GM19438 (cell line): ENCODE measurements at regions not wholly inside any gene's neighbourhood (a gene's known extent, or its start where the extent isn't known, plus 50 kb on each side); places are given as distances from the start of the nearest gene placed in this dataset.
"Not testable (repeated sequence)": the region's sequence is repeated elsewhere in the genome, so short reads cannot be mapped to it uniquely, and the experiment has no call there.

Experiments
- ATAC-seq: cut with Tn5 transposase; IDR thresholded peaks from one replicate; pipeline ENCODE4 v1.9.1; 2021; ENCODE audit warnings: low read depth; ENCODE audit not compliant: unreplicated experiment

DNA sequence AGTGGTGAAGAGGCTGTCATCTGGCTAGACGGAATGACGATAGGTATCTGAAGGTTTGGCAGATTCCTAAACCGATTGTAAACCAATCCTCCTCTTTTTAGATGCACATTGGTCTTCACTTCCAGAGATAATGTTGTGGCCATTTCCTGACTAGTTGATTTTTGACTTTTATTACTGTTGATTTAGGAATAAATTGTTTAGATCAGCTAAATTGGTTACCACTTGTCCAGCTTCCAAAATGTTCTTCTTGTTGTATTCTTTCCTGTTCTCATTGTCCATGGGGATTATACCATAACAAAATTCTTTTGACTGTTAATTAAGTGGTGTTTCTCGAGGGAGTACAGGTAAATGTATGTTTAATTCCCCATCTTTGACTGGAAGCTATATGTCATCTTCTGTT is 119.7 kb downstream of the MACROH2A1 start:
- ATAC-seq = no peak

DNA sequence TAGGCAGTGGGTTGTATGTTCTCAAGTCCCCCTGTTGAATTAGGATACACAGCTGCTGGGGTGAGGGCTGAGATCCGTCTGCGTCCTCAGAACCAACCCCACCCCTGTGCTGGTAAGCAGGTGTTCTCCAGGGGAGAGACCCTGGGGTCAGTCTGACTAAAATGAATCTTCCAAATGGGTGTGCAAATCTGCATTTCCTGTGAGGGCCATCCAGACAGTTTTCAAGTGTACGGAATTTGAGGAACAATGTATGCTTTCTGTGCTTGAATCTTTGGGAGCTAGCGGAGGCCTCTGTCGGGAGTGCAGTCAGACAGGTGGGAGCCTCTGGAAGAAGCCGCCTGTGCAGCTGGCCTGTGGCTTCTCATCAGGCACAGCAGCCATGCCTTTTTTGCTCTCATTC is 122.9 kb downstream of the MACROH2A1 start:
- no peak for ATAC-seq

DNA sequence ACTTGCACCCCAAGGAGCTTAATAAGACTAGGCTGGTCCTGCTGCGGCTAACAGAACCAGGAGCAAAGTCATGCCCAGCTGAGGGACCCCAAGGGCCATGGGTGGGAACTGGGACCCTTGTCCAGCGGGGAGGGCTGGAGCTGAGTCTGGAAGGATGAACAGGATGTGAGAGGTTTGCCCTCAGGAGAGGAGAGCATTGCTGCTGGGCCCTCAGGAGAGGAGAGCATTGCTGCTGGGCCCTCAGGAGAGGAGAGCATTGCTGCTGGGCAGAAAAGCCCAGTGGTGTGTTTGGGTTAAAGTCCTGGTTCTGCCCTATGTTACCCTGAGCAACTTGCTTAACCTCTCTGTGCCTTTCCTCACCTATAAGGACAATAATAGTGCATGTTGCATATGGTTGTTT is 125.8 kb downstream of the MACROH2A1 start:
- ATAC-seq = no peak

DNA sequence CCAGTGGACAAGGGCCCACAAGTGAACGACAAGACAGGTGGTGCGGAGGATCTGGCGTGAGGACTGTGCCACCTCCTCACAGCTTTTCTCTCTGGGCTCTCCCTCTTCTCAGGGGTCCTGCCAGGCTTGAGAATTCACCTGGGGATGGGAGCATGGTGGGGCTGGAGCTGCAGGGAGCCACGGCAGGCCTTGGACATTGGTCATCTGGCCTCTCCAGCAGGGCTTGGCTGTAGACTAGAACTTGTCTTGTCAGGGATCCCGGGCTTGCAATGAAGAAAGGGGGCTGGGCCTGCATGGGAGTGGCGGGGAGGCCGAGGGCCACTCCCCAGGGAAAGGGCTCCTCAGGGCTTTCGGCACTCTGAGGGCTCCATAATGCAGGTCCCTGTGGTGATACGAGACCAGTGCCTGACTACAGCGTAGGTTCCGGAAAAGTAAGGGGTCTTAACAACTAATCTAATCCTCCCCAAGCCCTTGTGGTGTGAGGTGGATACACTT is 126.7 kb downstream of the MACROH2A1 start:
- ATAC-seq = no peak

DNA sequence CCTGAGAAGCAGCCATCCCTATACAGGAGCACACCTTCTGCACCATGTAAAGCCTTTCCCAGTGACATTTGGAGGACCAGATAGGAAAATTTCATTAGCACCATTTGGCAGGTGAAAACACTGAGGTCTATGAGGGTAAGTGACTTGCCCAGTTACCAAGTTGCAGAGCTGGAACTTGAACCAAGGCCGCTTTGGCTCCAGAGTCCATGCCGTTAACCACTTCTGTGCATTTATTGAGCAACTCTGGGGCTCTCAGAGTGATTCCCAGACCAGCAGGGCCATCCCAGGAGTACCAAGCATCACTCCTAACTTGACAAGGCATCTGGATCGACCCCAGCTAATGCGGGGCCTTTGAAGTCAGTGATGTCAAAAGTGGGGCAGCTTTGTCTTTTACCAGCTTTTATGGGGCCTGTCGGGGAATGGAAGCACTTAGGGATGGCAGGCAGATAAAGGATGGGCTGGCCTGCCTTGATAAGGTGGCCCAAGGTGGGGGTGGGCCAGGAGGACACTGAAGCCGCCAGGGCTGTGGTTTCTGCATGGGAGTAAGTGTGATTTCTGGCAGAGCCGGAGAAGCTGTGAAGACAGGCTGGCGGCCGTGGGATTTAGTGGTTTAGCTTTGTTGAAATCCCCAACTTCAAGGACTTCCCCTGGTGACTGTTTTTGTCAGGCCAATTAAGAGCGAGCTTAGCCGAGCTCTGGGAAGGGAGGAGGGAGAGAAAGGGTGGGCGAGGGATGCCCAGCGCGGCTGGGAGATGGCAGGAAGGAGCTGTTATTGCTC is 127.3 kb downstream of the MACROH2A1 start:
- no peak for ATAC-seq

DNA sequence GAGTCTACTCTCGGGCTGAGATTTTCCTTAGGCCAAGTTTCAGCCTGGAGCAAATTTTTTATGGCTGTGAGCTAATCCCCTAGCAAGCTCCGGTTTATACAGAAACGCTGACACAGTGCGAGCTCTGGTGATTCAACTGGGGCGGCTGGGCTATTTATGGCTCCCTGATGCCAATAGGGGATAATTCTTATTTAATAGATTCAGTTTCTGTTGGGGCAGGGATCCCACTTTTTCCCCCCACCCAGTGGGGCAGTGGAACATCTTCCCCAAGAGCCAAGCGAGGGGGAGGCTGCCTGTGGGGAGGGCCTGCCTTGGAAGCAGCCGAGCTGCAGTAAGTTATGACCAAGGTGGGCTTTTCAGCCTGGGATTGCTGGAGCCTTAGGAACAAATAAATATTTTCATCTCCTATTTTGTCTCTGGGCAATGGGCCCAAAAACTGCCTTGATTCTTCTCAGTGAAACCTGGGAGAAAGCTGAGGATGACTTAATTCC is 129.1 kb downstream of the MACROH2A1 start:
- no peak for ATAC-seq

DNA sequence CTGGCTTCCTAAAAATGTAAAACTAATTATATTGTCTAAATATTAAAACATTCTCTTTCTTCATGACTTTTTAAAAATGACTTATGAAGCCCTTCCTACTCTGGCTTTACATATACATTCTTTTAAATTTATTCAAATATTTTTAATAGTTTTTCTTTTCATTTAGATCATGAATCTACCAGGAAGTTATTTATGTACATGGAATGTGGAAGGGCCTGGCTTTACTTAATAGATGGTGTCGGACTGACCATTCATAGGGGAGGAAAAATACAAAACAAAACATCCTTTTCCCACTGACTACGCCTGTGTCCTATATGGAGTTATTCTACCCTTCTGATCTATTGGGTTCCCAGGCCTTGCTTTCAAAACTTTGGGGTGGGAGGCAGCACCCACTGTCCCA is 129.8 kb downstream of the MACROH2A1 start:
- no peak for ATAC-seq

DNA sequence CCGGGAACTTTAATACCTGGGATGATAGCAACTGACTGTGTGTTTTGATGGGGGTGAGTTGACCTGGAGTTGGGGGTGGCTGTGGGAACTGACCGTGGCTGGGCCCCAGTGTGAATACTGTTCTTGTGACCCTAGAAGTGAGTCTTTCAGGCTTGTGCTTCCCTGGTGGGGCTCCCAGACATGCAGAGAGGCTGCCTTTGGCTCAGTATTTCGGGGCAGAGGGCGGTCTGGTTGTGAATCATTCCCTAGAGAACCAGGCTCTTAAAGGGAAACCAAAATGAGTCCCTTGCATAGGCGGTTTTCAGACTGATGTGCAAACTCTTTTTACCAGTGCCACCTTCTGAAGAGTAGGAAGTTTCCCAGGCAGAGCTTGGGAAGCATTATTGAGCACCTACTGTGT is 132.1 kb downstream of the MACROH2A1 start:
- no peak for ATAC-seq

DNA sequence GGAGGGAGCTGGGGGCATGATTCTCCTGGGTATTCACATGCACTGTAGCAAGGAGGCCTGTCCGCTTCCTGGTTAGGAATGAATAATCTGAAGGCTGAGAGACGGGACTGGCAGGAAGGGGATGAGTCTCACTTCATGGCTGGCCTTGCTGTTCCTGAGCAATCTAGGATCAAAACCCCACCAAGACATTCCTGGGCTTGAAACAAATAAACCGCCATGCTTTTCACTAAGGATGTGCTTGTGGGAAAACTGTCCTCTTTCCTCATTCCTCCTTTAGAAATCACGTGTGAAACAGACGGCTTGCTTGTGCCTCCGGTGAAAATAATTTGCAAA is 132.8 kb downstream of the MACROH2A1 start:
- no peak for ATAC-seq

DNA sequence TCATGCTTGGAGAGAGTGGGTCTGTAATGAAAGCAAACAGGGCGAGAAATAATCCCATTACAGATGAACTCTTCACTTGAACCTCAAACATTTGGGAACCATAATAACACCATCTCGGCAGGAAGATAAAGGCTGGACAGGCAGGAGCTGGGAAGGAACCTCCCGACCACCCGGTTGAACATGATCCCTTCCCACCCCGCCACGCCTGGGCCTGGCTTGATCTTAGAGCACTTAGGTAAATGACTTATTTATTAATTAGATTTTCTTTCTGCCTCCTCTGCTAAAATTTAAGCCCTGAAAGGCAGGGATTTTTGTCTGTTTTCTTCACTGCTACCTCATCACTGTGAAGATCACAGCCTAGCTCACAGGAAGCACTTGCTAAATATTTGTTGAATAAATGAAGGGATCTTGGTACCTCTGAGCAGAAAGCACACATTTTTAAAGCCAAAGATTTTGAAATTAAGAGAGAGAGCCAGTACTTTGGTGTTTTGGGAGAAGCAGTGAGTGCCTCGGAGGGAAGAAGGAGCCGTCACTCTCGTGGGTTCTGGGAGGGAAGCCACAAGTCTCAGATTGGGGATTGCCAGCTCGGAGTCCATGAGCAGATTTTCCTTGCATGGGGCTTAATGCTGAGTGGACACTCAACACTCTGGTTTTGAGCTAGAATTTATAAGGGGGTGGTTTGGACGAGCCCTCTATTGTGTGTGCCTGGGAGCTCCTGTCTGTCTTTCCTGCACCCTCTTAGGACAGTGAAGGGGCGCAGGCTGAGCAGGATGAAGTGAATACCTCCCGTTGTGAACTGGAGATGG is 133.3 kb downstream of the MACROH2A1 start:
- ATAC-seq = no peak

DNA sequence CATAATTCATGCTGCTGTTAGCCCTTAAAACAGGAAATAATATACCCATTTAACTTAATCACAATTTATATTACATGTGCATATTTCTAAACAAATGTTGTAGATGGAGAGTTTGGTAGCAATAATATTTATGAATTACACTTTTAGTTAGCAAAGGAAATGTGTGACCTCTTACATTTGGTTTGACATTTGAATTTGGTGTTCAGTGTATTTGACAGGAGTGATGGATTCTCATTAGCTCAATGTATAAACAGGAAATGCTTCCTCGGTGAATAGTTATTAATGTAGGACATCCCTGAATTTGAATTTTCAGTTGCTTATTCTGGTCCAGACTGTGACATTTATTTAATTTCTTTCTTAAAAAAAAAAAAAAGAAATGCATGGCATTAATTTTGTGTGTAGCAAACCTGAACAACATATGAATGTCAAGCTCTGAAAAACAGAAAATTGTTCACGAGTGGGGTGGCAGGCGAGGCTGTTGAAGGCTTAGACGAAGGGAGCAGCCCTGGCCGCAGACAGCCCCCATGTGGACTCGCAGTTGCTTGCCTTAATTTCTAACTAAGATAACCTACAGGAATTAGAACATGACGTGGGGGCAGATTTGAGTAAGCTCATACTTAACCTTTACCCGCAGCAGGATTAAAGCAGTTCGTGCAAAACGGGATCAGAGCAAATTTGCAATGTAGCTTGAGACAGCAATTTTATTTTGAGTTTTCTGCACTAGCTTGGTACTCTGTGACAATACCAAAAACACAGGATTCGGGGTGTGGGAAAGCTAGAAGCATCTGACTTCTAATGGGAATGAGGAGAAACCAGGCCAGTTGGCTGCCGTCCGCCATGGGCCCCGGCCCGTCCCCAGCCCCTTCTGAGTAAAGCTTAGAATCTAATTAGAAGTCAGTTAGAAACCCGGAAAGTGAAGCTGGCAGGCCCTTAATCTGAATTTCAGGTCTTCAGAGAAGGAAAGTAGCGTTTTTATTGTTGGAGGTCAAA is 134.3 kb downstream of the MACROH2A1 start:
- no peak for ATAC-seq

DNA sequence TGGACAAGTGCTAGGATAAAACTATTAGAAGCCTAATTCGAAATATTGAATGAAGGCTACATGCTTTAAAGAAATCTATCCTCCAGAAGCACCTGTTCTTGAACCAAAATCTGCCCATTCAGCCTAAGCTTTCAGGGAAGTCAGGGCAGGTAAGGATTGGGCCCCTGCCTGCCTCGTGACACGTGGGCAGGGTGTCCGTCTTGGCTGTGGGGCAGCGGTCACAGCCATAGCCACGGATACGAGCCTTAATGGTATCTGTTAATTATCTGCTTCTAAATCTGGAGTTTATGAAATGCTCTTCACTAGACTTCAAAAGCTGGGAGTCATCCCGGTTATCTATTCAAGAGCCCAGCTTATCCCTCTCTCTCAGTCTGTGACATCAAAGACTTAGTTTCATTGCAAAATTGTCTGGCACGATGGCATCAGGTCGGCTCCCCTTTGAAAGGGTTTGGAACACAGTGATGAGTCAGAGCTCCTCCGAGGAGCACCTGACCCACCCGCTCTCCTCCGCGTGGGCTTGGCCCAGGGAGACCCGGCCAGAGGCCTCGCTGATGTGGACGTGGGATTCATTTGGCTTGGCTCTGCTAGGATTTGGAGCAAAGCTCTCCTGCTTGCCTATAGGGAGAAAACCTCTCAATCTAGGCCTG is 135.9 kb downstream of the MACROH2A1 start:
- ATAC-seq = no peak

DNA sequence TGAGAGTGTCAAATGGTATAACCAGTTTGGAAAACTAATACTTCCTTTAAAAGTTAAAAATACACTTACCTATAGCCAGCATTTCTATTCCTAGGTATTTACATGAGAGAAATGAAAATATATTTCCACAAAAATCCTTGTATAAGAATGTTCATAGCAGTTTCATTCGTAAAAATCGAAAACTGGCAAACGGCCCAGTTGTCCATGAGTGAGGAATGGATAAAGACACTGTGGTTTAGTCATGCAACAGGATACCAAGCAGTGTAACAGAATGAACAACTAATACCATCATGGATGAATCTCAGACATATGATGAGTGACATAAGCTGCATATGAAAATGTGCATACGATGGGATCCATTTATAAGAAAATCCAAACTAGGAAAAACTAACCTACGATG is 136.7 kb downstream of the MACROH2A1 start:
- no peak for ATAC-seq

DNA sequence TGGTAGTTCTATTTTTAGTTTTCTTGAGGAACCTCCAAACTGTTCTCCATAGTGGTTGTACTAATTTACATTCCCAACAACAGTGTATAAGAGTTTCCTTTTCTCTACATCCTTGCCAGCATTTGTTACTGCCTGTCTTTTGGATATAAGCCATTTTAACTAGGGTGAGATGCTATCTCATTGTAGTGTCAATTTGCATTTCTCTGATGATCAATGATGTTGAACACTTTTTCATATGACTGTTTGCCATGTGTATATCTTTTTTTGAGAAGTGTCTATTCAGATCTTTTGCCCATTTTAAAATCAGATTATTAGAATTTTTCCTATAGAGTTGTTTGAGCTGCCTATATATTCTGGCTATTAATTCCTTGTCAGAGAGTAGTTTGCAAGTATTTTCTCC is 138.9 kb downstream of the MACROH2A1 start:
- not testable (repeated sequence) for ATAC-seq

DNA sequence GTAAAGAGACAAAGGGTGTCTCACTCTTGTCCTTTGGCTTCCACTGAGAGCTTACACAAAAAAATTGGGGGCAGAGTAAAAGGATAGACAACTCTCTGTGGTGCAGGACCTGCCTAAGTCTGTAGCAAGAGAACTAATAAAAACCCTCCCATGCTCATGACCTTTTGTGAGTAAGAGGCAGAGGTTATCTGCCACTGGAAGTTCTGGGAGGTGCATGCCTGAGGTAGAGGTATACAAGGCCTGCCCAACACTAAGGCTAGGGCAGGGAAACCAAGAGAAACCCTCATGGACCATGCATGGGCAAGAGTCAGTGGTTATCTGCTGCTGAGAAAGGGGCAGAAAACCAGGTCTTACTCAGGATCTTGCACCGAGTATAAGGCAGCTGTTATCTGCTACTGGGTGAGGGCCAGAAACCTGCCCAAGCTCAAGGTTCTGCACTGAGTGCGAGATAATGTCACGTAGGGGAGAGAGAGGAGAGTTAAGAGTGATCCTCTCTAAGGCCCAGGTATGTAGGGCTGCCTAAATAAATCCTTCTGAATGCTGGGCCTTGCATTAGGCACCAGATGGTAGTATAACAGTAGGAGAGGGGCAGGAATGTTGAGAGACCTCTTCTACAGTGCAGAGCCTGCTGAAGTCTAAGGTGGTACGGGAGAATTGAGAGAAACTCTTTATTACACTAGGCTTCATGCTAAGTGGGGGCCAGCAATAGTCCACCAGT is 143.4 kb downstream of the MACROH2A1 start:
- ATAC-seq = no peak

DNA sequence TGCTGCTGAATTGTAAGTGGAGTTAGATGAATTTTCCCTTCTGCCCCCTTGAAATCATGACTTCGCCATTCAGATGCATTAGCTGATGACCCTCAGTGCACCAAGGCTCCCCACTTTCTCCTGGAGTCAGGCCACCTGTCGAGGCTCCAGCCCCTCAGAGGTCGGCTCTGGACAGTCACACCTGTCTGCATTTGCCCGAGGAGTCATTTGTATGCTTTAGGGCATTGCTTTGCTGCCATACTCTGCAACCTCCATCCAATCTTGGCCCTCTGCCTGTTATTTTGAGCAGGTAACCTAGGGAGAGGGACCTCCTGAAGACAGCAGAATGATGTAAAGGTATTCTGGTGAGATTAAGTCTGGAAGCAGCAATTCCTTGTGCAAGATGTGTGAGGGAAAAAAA is 144.8 kb downstream of the MACROH2A1 start:
- ATAC-seq = no peak

DNA sequence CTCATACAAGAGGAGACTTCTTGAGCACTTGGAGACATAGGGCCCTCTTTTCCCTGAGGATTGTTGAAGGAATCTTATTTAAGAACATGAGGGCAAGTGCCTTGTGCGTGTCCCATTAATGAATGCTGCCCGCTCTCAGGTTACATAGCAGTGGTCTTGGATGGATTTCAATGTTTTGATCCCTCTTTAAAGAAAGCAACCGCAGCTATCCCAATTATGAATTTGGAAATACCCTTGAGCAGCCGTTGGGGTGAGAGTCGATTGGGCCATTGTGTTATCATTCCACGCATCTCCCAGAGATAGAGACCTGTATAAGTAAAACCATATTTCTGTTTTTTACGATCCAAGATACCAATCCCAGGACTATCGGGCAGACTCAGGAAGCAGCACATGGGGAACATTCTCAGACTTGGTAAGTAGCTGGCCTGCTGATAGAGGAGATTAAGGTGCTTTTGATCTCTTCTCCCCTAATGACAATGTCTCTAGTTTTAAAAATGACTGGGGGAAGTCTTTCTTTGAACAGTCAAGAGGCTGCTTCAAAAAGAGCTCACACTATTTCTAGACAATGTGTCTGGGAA is 145.3 kb downstream of the MACROH2A1 start:
- ATAC-seq = no peak

DNA sequence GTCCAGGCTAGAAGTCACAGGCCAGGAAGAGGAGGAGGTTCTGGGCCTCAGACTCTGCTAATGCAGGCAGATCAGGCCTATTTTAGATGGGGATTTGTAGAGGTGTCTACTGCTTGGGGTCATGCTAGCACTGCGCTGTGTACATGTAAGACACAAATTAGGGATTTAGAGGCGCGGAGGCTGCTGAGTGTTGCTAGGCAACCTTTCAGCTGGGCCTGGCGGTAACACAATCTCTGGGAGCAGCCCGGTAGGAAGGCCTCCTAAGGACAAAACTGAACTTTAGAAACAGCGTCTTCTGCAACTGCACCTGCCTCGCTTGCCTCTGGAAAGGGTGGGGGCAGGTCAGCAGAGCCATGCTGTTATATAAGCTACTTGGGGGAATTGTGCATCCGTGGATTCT is 147.9 kb downstream of the MACROH2A1 start:
- no peak for ATAC-seq

DNA sequence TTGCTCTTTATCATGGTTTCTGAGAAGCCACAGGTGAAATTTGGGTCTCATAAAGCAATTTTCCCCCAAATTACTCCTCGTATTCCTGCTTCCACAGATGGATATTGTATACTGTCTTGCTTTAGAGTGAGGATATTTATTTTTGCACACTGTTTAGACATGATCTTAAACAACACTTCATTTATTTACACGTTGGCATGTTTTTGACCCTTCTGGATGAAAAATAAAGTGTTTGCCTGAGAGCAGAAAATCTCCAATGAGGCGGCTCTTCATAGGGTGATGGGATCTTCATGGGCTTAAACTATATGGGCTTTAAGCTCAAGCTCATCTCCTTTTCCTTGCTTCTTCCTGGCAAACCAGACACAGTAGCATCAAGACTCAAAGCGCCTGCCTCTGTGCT is 148.4 kb downstream of the MACROH2A1 start:
- no peak for ATAC-seq
